ENCODE measurements at regions not wholly inside any gene's neighbourhood (a gene's known extent, or its start where the extent isn't known, plus 50 kb on each side); places are given as distances from the start of the nearest gene placed in this dataset.

DNA sequence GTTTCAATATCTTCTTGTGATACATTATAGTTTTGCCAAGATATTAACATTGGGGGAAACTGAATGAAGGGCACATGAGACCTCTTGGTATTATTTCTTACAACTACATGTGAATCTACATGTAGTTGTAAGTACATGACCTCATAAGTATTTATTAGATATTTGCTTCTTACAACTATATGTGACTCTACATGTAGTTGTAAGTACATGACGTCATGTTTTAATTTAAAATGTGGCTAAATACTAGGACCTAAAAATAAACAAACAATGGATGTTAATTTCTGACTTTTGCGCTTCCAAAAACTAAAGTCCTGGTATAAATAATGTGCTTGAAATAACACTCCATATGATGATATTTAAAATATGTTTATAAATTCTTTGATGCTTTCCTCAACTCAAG, 190.2 kb downstream of the CBLL2 start:
- TF ChIP-seq YY1 (IDR thresholded peaks at IDR 0.05; ENCODE audit: low read depth) = no peak
- TF ChIP-seq CEBPB (IDR thresholded peaks at IDR 0.05) = no peak
- TF ChIP-seq TCF12 (IDR thresholded peaks at IDR 0.05; ENCODE audit: low read depth) = no peak
- no peak for TF ChIP-seq EGR1 (IDR thresholded peaks at IDR 0.05)
- TF ChIP-seq ZBTB7A (IDR thresholded peaks at IDR 0.05; ENCODE audit: low read depth) = no peak
- TF ChIP-seq EP300 (IDR thresholded peaks at IDR 0.05; ENCODE audit: borderline replicate concordance) = no peak
- TF ChIP-seq NFIC (IDR thresholded peaks at IDR 0.05) = no peak
- TF ChIP-seq, protein P1, sequence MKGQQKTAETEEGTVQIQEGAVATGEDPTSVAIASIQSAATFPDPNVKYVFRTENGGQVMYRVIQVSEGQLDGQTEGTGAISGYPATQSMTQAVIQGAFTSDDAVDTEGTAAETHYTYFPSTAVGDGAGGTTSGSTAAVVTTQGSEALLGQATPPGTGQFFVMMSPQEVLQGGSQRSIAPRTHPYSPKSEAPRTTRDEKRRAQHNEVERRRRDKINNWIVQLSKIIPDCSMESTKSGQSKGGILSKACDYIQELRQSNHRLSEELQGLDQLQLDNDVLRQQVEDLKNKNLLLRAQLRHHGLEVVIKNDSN (IDR thresholded peaks at IDR 0.05) = no peak
- no peak for TF ChIP-seq RAD21 (IDR thresholded peaks at IDR 0.05; ENCODE audit: low read depth)
- TF ChIP-seq TEAD4 (IDR thresholded peaks at IDR 0.05) = no peak

DNA sequence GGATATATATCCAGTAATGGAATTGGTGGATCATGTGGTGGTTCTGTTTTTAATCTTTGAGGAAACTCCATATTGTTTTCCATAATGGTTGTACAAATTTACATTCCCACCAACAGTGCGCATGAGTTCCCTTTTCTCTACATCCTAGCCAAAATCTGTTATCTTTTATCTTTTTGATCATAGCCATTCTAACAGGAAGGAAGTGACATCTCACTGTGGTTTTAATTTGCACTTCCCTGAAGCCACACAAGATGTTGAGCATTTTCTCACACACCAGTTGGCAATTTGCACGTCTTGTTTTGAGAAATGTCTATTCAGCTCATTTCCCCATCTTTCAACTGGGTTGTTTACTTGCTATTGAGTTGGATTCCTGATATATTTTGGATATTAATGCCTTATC, 194.9 kb downstream of the CBLL2 start:
- TF ChIP-seq MAX (IDR thresholded peaks at IDR 0.05) = no peak
- TF ChIP-seq FOXM1 (IDR thresholded peaks at IDR 0.05; ENCODE audit: borderline replicate concordance, low read depth) = no peak
- TF ChIP-seq EGR1 (IDR thresholded peaks at IDR 0.05) = no peak
- TF ChIP-seq CEBPB (IDR thresholded peaks at IDR 0.05) = no peak
- TF ChIP-seq, protein P2, sequence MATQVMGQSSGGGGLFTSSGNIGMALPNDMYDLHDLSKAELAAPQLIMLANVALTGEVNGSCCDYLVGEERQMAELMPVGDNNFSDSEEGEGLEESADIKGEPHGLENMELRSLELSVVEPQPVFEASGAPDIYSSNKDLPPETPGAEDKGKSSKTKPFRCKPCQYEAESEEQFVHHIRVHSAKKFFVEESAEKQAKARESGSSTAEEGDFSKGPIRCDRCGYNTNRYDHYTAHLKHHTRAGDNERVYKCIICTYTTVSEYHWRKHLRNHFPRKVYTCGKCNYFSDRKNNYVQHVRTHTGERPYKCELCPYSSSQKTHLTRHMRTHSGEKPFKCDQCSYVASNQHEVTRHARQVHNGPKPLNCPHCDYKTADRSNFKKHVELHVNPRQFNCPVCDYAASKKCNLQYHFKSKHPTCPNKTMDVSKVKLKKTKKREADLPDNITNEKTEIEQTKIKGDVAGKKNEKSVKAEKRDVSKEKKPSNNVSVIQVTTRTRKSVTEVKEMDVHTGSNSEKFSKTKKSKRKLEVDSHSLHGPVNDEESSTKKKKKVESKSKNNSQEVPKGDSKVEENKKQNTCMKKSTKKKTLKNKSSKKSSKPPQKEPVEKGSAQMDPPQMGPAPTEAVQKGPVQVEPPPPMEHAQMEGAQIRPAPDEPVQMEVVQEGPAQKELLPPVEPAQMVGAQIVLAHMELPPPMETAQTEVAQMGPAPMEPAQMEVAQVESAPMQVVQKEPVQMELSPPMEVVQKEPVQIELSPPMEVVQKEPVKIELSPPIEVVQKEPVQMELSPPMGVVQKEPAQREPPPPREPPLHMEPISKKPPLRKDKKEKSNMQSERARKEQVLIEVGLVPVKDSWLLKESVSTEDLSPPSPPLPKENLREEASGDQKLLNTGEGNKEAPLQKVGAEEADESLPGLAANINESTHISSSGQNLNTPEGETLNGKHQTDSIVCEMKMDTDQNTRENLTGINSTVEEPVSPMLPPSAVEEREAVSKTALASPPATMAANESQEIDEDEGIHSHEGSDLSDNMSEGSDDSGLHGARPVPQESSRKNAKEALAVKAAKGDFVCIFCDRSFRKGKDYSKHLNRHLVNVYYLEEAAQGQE (IDR thresholded peaks at IDR 0.05; ENCODE audit: low read depth) = no peak
- TF ChIP-seq RAD21 (IDR thresholded peaks at IDR 0.05; ENCODE audit: low read depth) = no peak
- no peak for TF ChIP-seq CREB1 (IDR thresholded peaks at IDR 0.05; ENCODE audit: low read depth)
- TF ChIP-seq EP300 (IDR thresholded peaks at IDR 0.05; ENCODE audit: borderline replicate concordance) = no peak
- TF ChIP-seq NFIC (IDR thresholded peaks at IDR 0.05) = no peak
- TF ChIP-seq TCF12 (IDR thresholded peaks at IDR 0.05; ENCODE audit: low read depth) = no peak
- TF ChIP-seq YY1 (IDR thresholded peaks at IDR 0.05; ENCODE audit: low read depth) = no peak
- TF ChIP-seq, protein P1 (IDR thresholded peaks at IDR 0.05) = no peak
- no peak for TF ChIP-seq TEAD4 (IDR thresholded peaks at IDR 0.05)
- no peak for TF ChIP-seq ZBTB7A (IDR thresholded peaks at IDR 0.05; ENCODE audit: low read depth)

DNA sequence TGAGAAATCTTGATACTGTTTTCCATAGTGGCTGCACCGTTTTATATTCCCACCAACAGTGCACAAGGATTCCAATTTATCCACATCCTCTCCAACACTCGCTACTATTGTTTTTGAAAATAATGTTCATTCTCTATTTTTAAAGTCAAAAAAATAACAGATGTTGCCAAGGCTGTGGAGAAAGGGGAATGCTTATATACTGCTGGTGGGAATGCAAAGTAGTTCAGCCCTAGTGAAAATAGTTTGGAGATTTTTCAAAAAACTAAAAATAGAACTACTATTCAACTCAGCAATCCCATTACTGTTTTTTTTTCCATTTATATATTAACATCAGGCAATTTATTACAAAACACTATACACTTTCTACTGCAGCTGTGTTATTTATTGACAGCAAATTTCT, 208.7 kb downstream of the CBLL2 start:
- TF ChIP-seq TEAD4 (IDR thresholded peaks at IDR 0.05) = no peak
- TF ChIP-seq, protein P1 (IDR thresholded peaks at IDR 0.05) = no peak
- no peak for TF ChIP-seq CREB1 (IDR thresholded peaks at IDR 0.05; ENCODE audit: low read depth)
- TF ChIP-seq, protein P2 (IDR thresholded peaks at IDR 0.05; ENCODE audit: low read depth) = no peak
- no peak for TF ChIP-seq MAX (IDR thresholded peaks at IDR 0.05)
- no peak for TF ChIP-seq FOXM1 (IDR thresholded peaks at IDR 0.05; ENCODE audit: borderline replicate concordance, low read depth)
- TF ChIP-seq NFIC (IDR thresholded peaks at IDR 0.05) = no peak
- TF ChIP-seq TAF1 (IDR thresholded peaks at IDR 0.05; ENCODE audit: low read depth) = no peak
- no peak for TF ChIP-seq ZBTB7A (IDR thresholded peaks at IDR 0.05; ENCODE audit: low read depth)
- TF ChIP-seq YY1 (IDR thresholded peaks at IDR 0.05; ENCODE audit: low read depth) = no peak
- no peak for TF ChIP-seq TCF12 (IDR thresholded peaks at IDR 0.05; ENCODE audit: low read depth)
- no peak for TF ChIP-seq RAD21 (IDR thresholded peaks at IDR 0.05; ENCODE audit: low read depth)
- no peak for TF ChIP-seq EP300 (IDR thresholded peaks at IDR 0.05; ENCODE audit: borderline replicate concordance)
- no peak for TF ChIP-seq CEBPB (IDR thresholded peaks at IDR 0.05)
- TF ChIP-seq EGR1 (IDR thresholded peaks at IDR 0.05) = no peak

DNA sequence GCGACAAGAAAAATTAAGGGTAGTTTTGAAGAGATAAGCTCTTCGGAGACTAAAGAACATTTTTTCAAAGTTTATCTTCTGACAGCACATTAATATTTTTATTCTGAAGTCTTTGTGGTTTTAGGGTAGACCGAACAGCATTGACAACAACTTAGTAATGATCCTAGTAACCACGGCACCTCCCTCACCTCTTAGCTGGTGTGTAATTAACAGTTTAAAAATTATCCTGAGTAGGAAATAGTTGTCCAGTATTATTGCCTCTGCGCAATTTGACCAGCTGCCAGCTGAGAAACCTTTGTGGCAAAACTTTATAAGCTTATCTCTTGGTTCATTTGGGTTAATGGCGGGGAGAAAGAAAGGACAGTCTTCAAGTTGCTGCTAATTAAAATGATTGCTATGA, 213.6 kb downstream of the CBLL2 start:
- TF ChIP-seq ZBTB7A (IDR thresholded peaks at IDR 0.05; ENCODE audit: low read depth) (no peak), TEAD4 (IDR thresholded peaks at IDR 0.05) (no peak), TAF1 (IDR thresholded peaks at IDR 0.05; ENCODE audit: low read depth) (no peak), TCF12 (IDR thresholded peaks at IDR 0.05; ENCODE audit: low read depth) (no peak), EP300 (IDR thresholded peaks at IDR 0.05; ENCODE audit: borderline replicate concordance) (no peak), YY1 (IDR thresholded peaks at IDR 0.05; ENCODE audit: low read depth) (no peak), CEBPB (IDR thresholded peaks at IDR 0.05) (no peak)

GRCh38 chrX:22516893-22517292, 244.2 kb downstream of the CBLL2 start:
- TF ChIP-seq EGR1 (IDR thresholded peaks at IDR 0.05) = no peak
- no peak for TF ChIP-seq TEAD4 (IDR thresholded peaks at IDR 0.05)
- TF ChIP-seq NFIC (IDR thresholded peaks at IDR 0.05) = no peak
- TF ChIP-seq FOXM1 (IDR thresholded peaks at IDR 0.05; ENCODE audit: borderline replicate concordance, low read depth) = no peak
- TF ChIP-seq CREB1 (IDR thresholded peaks at IDR 0.05; ENCODE audit: low read depth) = no peak
- TF ChIP-seq RAD21 (IDR thresholded peaks at IDR 0.05; ENCODE audit: low read depth) = no peak
- TF ChIP-seq, protein P2 (IDR thresholded peaks at IDR 0.05; ENCODE audit: low read depth) = no peak
- no peak for TF ChIP-seq ZBTB7A (IDR thresholded peaks at IDR 0.05; ENCODE audit: low read depth)
- no peak for TF ChIP-seq TAF1 (IDR thresholded peaks at IDR 0.05; ENCODE audit: low read depth)
- TF ChIP-seq, protein P1 (IDR thresholded peaks at IDR 0.05) = no peak
- no peak for TF ChIP-seq CEBPB (IDR thresholded peaks at IDR 0.05)
- TF ChIP-seq MAX (IDR thresholded peaks at IDR 0.05) = no peak
- TF ChIP-seq TCF12 (IDR thresholded peaks at IDR 0.05; ENCODE audit: low read depth) = no peak
- no peak for TF ChIP-seq YY1 (IDR thresholded peaks at IDR 0.05; ENCODE audit: low read depth)
- TF ChIP-seq EP300 (IDR thresholded peaks at IDR 0.05; ENCODE audit: borderline replicate concordance) = no peak
